H1 (cell line): ENCODE measurements at regions not wholly inside any gene's neighbourhood (a gene's known extent, or its start where the extent isn't known, plus 50 kb on each side); places are given as distances from the start of the nearest gene placed in this dataset.

ENCODE experiments used
- CTCF ChIA-PET: fragments of 300-600 bp; sonication (Branson Sonifier 250); formaldehyde crosslinking; loops from one replicate; lab custom pipeline; 2021; ENCODE audit not compliant: partially characterized antibody; lab: Charles Lee
- POLR2A ChIA-PET: fragments of 300-600 bp; sonication (Branson Sonifier 250); formaldehyde crosslinking; loops from one replicate; lab custom pipeline; 2021; ENCODE audit warnings: inconsistent platforms; ENCODE audit not compliant: partially characterized antibody; lab: Charles Lee
- DNase-seq, 2 experiments: peaks; one replicate each; pipeline versions ENCODE4 v3.0.0 to v3.0.0-alpha.2; 2010 to 2022; ENCODE audit warnings: low spot score in 2 of 2, low read depth in 1 of 2, mixed read lengths in 1 of 2
- FAIRE-seq: peaks from 2 replicates; lab custom pipeline; 2011; peaks lifted over from hg19 to GRCh38; lab: Jason Lieb, UNC
- H2AFZ ChIP-seq: 2 replicates; pipeline ENCODE4 v1.8.1; 2012; ENCODE audit warnings: low read length, inconsistent platforms
- H2AK5ac ChIP-seq: 2 replicates; pipeline ENCODE4 v1.6.1; 2013; ENCODE audit warnings: low read depth, low read length
- H2BK120ac ChIP-seq: replicated peaks from 2 replicates; pipeline ENCODE3; 2013; ENCODE audit warnings: low read depth, low read length, inconsistent platforms
- H2BK12ac ChIP-seq: 2 replicates; pipeline ENCODE4 v1.6.1; 2013; ENCODE audit warnings: low read depth, low read length
- H2BK15ac ChIP-seq: 2 replicates; pipeline ENCODE4 v1.6.1; 2013; ENCODE audit warnings: low read length
- H2BK20ac ChIP-seq: 2 replicates; pipeline ENCODE4 v1.6.1; 2013; ENCODE audit warnings: low read length
- H2BK5ac ChIP-seq: 2 replicates; pipeline ENCODE4 v1.6.1; 2013; ENCODE audit warnings: low read depth, low read length
- H3K14ac ChIP-seq: 2 replicates; pipeline ENCODE4 v1.6.1; 2013; ENCODE audit warnings: inconsistent platforms; ENCODE audit not compliant: insufficient read length
- H3K18ac ChIP-seq: 2 replicates; pipeline ENCODE4 v1.6.1; 2013; ENCODE audit warnings: low read length; ENCODE audit errors: extremely low read depth
- H3K23ac ChIP-seq: 2 replicates; pipeline ENCODE4 v1.6.1; 2013; ENCODE audit warnings: inconsistent platforms; ENCODE audit not compliant: insufficient read length
- H3K23me2 ChIP-seq: 2 replicates; pipeline ENCODE4 v1.6.1; 2013; ENCODE audit warnings: low read depth, low read length
- H3K27ac ChIP-seq: 2 replicates; pipeline ENCODE4 v1.6.1; 2011; ENCODE audit warnings: low read depth, low read length, inconsistent platforms
- H3K27me3 ChIP-seq, 4 experiments: replicated peaks in 1 of 4; 1 replicate in 1 of 4; 2 replicates in 3 of 4; pipeline versions ENCODE4 v1.6.1 to v1.8.1; 2011 to 2013; ENCODE audit warnings: low read length in 3 of 4, mild to moderate bottlenecking in 3 of 4, inconsistent platforms in 2 of 4, mixed read lengths in 2 of 4, moderate library complexity in 1 of 4; ENCODE audit not compliant: control insufficient read depth in 3 of 4, insufficient read depth in 3 of 4; ENCODE audit errors: extremely low read depth in 1 of 4
- H3K36me3 ChIP-seq, 4 experiments: 2 replicates each; pipeline versions ENCODE4 v1.6.1 to v1.8.1; 2011 to 2013; ENCODE audit warnings: mild to moderate bottlenecking in 4 of 4, low read length in 3 of 4, moderate library complexity in 2 of 4, control low read depth in 1 of 4, inconsistent platforms in 1 of 4; ENCODE audit not compliant: insufficient read depth in 4 of 4, control insufficient read depth in 2 of 4
- H3K4ac ChIP-seq: replicated peaks from 2 replicates; pipeline ENCODE3; 2013; ENCODE audit warnings: low read length, low read depth, mixed read lengths, inconsistent platforms; ENCODE audit not compliant: insufficient read length
- H3K4me1 ChIP-seq, 4 experiments: replicated peaks in 1 of 4; 1 replicate in 1 of 4; 2 replicates in 3 of 4; pipeline versions ENCODE4 v1.6.1 to v1.8.1; 2011 to 2013; ENCODE audit warnings: low read length in 3 of 4, inconsistent platforms in 2 of 4, mixed read lengths in 1 of 4; ENCODE audit not compliant: insufficient read depth in 4 of 4, control insufficient read depth in 3 of 4
- H3K4me2 ChIP-seq, 2 experiments: 2 replicates each; pipeline versions ENCODE4 v1.6.1 to v1.8.1; 2011 to 2013; ENCODE audit warnings: low read depth in 2 of 2, low read length in 2 of 2, control low read depth in 1 of 2, inconsistent platforms in 1 of 2, mild to moderate bottlenecking in 1 of 2; ENCODE audit not compliant: insufficient read depth in 1 of 2
- H3K4me3 ChIP-seq, 4 experiments: fragments of 200-600, 300-600 bp in 1 of 4; sonication (generic), shearing (Covaris generic), sonication (Bioruptor Twin) in 1 of 4; 2 replicates each; pipeline versions ENCODE4 v1.5.1 to v1.8.1; 2011 to 2016; ENCODE audit warnings: low read length in 4 of 4, low read depth in 3 of 4, control low read depth in 2 of 4, inconsistent platforms in 2 of 4, mild to moderate bottlenecking in 2 of 4, mixed read lengths in 1 of 4, moderate library complexity in 1 of 4; ENCODE audit not compliant: insufficient read depth in 2 of 4; ENCODE audit errors: extremely low read depth in 1 of 4
- H3K56ac ChIP-seq: replicated peaks from 2 replicates; pipeline ENCODE3; 2013; ENCODE audit warnings: low read depth, mild to moderate bottlenecking, mixed read lengths, low read length, inconsistent platforms; ENCODE audit not compliant: insufficient read length
- H3K79me1 ChIP-seq: 2 replicates; pipeline ENCODE4 v1.6.1; 2013; ENCODE audit warnings: low read depth, low read length, control low read depth
- H3K79me2 ChIP-seq, 2 experiments: 2 replicates each; pipeline versions ENCODE4 v1.6.1 to v1.8.1; 2012 to 2013; ENCODE audit warnings: low read length in 2 of 2, mild to moderate bottlenecking in 2 of 2, inconsistent platforms in 1 of 2; ENCODE audit not compliant: insufficient read depth in 2 of 2, control insufficient read depth in 1 of 2
- H3K9ac ChIP-seq, 4 experiments: replicated peaks in 1 of 4; 1 replicate in 1 of 4; 2 replicates in 3 of 4; pipeline versions ENCODE4 v1.6.1 to v1.8.1; 2011 to 2013; ENCODE audit warnings: low read depth in 3 of 4, low read length in 3 of 4, control low read depth in 2 of 4, mild to moderate bottlenecking in 2 of 4, moderate library complexity in 2 of 4, inconsistent platforms in 1 of 4; ENCODE audit errors: extremely low read depth in 1 of 4
- H3K9me3 ChIP-seq, 2 experiments: 2 replicates each; pipeline versions ENCODE4 v1.6.1 to v1.8.1; 2012 to 2013; ENCODE audit warnings: mild to moderate bottlenecking in 2 of 2, moderate library complexity in 2 of 2, control low read depth in 1 of 2, inconsistent platforms in 1 of 2, low read depth in 1 of 2, low read length in 1 of 2, mixed read lengths in 1 of 2; ENCODE audit not compliant: insufficient read depth in 2 of 2
- H4K20me1 ChIP-seq, 2 experiments: replicated peaks in 1 of 2; 2 replicates each; pipeline versions ENCODE3 to v1.8.1; 2011 to 2013; ENCODE audit warnings: inconsistent platforms in 2 of 2, low read length in 2 of 2, mild to moderate bottlenecking in 1 of 2; ENCODE audit not compliant: insufficient read depth in 2 of 2, control insufficient read depth in 1 of 2
- H4K5ac ChIP-seq: 2 replicates; pipeline ENCODE4 v1.6.1; 2013; ENCODE audit warnings: low read length, low read depth, mixed read lengths, inconsistent platforms; ENCODE audit not compliant: insufficient read length
- H4K8ac ChIP-seq: 2 replicates; pipeline ENCODE4 v1.8.0; 2013; ENCODE audit warnings: mild to moderate bottlenecking, moderate library complexity, low read length, inconsistent platforms; ENCODE audit not compliant: insufficient read depth; ENCODE audit errors: extremely low read depth
- H4K91ac ChIP-seq: replicated peaks from 2 replicates; pipeline ENCODE3; 2013; ENCODE audit warnings: low read length, mixed read lengths, inconsistent platforms; ENCODE audit not compliant: insufficient read length
- BACH1 ChIP-seq: IDR thresholded peaks from 2 replicates; pipeline ENCODE4 v1.6.1; 2012; ENCODE audit warnings: low read length, improper control_type of control experiment
- BRCA1 ChIP-seq: IDR thresholded peaks from 2 replicates; pipeline ENCODE4 v1.6.1; 2012; ENCODE audit warnings: low read depth, low read length, improper control_type of control experiment
- GABPA ChIP-seq: IDR thresholded peaks from 2 replicates; pipeline ENCODE4 v1.6.1; 2011; ENCODE audit warnings: mild to moderate bottlenecking, low read length, moderate library complexity, borderline replicate concordance; ENCODE audit not compliant: insufficient read depth
- GTF2F1 ChIP-seq: IDR thresholded peaks from 2 replicates; pipeline ENCODE4 v1.6.1; 2012; ENCODE audit warnings: low read depth, low read length, improper control_type of control experiment, borderline replicate concordance
- JUND ChIP-seq: IDR thresholded peaks from 2 replicates; pipeline ENCODE4 v1.6.1; 2011; ENCODE audit warnings: mild to moderate bottlenecking, improper control_type of control experiment, low read length
- KDM4A ChIP-seq: IDR thresholded peaks from one replicate; pipeline ENCODE4 v1.7.1; 2012; ENCODE audit warnings: low read depth, mild to moderate bottlenecking, moderate library complexity, low read length, inconsistent platforms; ENCODE audit not compliant: severe bottlenecking
- RNF2 ChIP-seq: fragments of 200-900, 300-1000 bp; sonication (generic); IDR thresholded peaks from 2 replicates; pipeline ENCODE4 v1.7.1; 2016; ENCODE audit warnings: borderline replicate concordance, low read depth, mild to moderate bottlenecking, antibody characterized with exemption, low read length; ENCODE audit not compliant: poor library complexity, severe bottlenecking; ENCODE audit errors: missing control alignments
- SIX5 ChIP-seq: IDR thresholded peaks from 2 replicates; pipeline ENCODE4 v1.6.1; 2011; ENCODE audit warnings: mild to moderate bottlenecking, low read depth, low read length
- TAF1 ChIP-seq: IDR thresholded peaks from 2 replicates; pipeline ENCODE4 v1.6.1; 2011; ENCODE audit warnings: mild to moderate bottlenecking, low read depth, low read length
- WGBS, 2 experiments: shearing (Covaris generic) in 1 of 2; methylation state at CpG; one replicate each; pipeline versions ENCODE4 v1.1.6 to v1.1.7; 2013 to 2015; ENCODE audit warnings: low lambda C conversion rate in 2 of 2, mixed read lengths in 2 of 2, inconsistent platforms in 1 of 2, low coverage in 1 of 2, missing lambda C conversion rate in 1 of 2; ENCODE audit not compliant: insufficient replicate concordance in 2 of 2, insufficient coverage in 1 of 2, insufficient read length in 1 of 2; ENCODE audit errors: extremely low coverage in 1 of 2, missing lambda C conversion rate in 1 of 2; 5-methylcytosine and 5-hydroxymethylcytosine counted together

DNA sequence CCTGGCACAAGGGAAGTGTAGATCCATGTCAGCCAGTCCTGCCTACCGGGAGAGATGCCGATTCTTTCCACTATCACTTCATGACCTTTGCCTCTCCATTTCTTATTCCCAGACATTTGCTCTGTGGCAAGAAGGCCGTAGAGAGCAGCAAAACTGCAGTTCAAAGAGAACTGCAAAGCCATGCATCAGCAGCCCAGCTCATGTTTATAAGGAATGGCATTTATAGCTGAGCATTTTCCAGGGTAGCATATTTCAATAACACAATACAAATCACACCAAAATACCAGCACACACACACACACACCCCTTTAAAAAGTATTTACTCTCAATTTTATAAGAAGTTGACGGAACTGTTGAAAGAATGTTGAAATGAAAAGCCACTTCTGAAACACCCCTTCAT lies 126.7 kb upstream of the EGFLAM start:
- Histone ChIP-seq H3K23me2 (no peaks in the 10 kb centered on the region), H4K8ac (no peak overlapping the region), H3K27me3 (no peaks in the 10 kb centered on the region), H3K9me3 (no peaks in the 10 kb centered on the region), H2AFZ (no peak overlapping the region), H3K36me3 (no peaks in the 10 kb centered on the region), H3K79me1 (no peaks in the 10 kb centered on the region), H3K4ac (no peak overlapping the region), H2BK20ac (no peak overlapping the region), H4K5ac (no peak overlapping the region), H3K4me2 (no peak overlapping the region), H3K4me3 (no peak overlapping the region), H3K56ac (no peak overlapping the region), H3K18ac (no peak overlapping the region), H4K20me1 (no peaks in the 10 kb centered on the region), H3K23ac (no peak overlapping the region), H3K9ac (no peak overlapping the region), H3K79me2 (no peaks in the 10 kb centered on the region), H4K91ac (no peak overlapping the region), H2AK5ac (no peak overlapping the region), H2BK5ac (no peak overlapping the region), H2BK120ac (no peak overlapping the region), H3K27ac (no peak overlapping the region), H3K4me1 (peaks cover 0 to 6% (median 1%) of the 10 kb centered on the region in 4 experiments; a peak in 3 of 7 replicates), H2BK15ac (no peak overlapping the region), H3K14ac (no peak overlapping the region), H2BK12ac (no peak overlapping the region)
- DNase-seq: no peak
- ChIA-PET POLR2A (no interaction called here), CTCF (interaction anchor here (0.6 to 0.9 kb wide), 2 partner anchors 18 to 180 kb away, joined by 3 to 4 read pairs; no protein-coding TSS in a partner anchor)
- no peak for TF ChIP-seq TAF1
- TF ChIP-seq GTF2F1: no peak
- no peak for TF ChIP-seq KDM4A
- TF ChIP-seq RNF2: no peak
- no peak for TF ChIP-seq SIX5
- no peak for TF ChIP-seq BRCA1
- TF ChIP-seq GABPA: no peak
- TF ChIP-seq JUND: no peak
- no peak for TF ChIP-seq BACH1
- WGBS, 2 experiments: 93% methylated on average over 4 of the region's 4 CpGs; no CpG with 5 or more reads in 1 of the 2 experiments
- no peak for FAIRE-seq
